EH (cell line): ENCODE measurements at regions not wholly inside any gene's neighbourhood (a gene's known extent, or its start where the extent isn't known, plus 50 kb on each side); places are given as distances from the start of the nearest gene placed in this dataset.
"Not testable (repeated sequence)": the region's sequence is repeated elsewhere in the genome, so short reads cannot be mapped to it uniquely, and the experiment has no call there.

Experiments
- DNase-seq: peaks from one replicate; pipeline ENCODE4 v3.0.0-alpha.2; 2015; ENCODE audit warnings: low read depth

DNA sequence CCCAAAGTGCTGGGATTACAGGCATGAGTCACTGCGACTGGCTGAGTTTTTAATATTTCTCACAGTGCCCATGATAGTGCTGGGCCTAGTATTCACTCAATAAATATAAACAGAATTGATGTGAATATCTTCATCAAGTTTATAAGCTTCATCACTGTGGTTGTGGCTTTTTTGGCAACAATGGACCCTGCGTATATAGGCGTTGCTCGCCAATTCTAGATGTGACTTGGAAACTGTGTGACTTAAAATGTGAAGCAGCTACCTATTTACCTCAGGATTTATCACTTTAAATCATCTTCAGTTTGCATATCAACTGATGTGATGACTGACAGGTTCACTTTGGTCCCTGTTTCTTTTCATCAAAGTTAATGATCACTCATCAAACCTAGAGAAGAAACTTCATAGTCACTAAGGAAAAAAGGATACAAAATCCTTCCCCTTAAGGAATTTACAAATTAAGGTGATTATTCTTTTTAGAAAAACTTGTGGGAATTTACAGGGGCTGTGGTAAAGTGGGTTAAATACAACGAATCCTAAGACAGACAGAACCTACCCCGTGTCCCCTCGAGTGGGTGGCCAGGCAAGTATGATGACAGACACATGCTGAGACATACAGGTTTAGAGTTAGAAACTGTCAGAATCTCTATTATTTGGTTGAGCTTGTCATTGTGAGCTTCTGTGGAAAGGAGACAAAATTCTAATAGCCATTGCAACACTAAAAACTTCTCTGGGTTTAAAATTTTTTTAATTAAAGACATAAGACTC lies 101.3 kb downstream of the AKAP11 start:
- no peak for DNase-seq

DNA sequence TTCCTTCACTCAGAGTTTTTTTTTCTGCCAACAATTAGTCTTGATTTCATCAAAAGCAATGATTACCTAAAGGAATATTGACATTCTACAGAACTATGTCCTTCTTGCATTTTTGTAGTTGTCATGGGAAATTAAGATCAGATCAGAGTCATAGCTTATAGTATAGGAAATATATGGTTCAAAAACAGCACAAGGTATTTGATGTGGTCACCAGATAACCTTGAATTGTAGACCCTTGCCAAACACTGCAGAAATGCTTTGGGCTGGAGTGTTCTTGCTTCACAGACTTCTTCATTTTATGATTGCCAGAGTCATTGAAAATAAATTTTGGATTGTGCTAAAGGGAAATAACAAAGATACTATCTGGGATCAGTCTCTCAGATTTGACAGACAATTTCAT lies 103.7 kb downstream of the AKAP11 start:
- no peak for DNase-seq

DNA sequence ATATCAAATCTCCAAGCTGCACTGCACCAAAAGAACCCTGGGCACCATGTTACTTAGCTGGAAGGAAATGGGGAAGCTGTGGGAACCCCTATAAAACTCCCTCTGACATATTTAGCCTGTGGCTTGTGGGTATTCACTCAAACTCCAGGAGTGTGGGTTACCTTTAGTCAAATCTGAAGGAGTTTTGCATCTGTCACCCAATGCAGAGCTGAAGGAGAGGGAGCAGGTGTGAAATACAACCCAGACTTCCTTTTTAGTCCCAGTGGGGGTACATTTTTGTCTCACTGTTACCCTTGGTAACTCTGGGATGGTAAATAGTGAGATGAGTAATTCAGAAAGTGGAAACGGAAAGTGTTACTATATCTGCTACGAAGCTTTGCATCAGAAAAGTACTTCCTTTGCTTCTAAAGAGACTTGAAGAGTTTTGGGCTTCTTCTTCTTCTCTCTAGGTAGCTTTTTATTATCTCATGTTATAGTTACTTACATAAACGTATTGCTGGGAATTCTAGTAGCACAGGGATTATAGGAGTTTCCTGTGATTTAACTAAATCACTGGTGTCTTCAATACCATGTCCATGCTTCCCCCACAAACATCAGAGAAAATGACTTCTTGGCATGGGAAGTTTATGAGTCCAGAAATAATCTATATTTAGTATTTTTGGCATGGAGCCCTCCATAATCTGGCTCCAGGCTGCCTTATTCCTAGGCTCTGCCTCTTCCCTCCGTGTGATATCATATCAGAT lies 105.9 kb downstream of the AKAP11 start:
- no peak for DNase-seq

DNA sequence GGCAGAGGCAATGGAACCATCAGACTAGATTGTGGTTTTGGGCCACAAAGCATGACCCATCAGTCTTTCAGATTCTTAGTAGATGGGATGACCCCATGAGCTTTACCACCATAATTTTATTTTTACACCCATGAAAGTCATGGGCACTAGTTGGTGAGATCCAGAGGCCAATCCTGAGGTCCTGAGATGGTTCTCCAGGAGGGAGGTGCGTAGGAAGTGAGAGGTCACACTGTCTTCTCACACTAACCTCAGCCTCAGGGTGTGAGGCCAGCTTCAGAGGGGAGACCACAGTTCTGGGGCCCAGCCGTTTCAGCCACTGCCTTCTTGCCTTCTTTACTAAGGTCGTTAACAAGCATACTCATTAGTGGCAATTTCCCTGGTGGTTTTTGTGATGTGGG lies 106.4 kb downstream of the AKAP11 start:
- DNase-seq: no peak

DNA sequence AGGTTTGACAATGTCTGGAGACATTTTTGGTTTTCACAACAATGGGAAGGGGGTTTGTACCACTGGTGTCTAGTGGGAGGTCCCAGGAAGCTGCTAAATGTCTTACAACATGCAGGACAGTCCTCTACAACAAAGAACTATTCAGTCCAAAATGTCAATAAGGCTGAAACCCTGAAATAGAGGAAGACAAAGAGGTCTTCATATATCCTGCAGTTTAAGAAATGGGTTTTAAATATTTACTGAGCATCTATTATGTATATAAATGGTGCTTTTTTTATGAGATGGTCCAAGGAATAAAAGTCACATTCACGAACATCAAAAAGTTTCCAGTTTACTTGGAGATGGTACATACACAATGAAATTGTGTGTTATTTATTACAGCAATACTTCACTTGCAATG lies 107.3 kb downstream of the AKAP11 start:
- DNase-seq: no peak

DNA sequence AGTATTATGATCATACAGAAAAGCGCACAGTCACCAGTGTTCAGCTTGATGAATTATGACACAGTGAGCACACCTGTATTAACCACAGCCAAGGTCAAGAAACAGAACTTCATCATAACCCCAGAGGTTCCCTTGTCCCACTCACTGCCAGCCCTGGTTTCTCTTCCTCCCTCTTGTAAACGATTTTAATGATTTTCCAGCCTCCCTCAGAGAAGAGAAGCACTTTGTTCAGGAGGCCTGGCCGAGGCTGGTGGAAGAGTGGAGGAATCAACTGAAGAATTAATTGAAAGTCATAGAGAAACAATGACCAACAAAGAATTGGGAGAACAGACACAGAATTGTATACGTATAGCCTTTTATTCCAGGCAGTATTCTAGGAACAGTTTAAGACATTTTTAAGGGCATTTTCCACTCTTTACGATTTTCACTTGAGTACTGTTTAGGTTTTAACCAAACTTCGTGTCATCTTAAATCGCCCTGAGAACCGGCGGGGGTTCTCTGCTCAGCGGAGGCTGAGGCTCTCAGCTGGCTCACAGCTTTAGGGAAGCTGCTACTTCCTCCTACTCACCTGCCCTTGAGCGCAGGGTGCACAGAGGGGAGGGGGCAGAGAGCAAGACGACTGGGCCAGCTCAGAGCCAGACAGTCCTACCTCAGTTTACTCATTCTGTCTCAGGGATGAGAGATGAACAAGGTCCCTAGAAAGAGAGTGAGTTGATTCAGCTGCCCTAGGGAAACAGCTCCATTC lies 108.6 kb downstream of the AKAP11 start:
- DNase-seq: no peak

DNA sequence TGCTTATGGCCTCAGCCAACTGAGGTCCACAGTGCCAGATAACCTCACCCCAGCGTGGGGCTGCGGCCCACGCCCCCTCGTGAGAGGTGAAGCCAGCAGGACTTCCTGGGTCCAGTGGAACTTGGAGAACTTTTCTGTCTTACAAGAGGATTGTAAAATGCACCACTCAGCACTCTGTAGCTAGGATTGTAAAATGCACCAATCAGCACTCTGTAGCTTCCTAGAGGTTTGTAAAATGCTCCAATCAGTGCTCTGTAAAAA lies 109.1 kb downstream of the AKAP11 start:
- DNase-seq: no peak

DNA sequence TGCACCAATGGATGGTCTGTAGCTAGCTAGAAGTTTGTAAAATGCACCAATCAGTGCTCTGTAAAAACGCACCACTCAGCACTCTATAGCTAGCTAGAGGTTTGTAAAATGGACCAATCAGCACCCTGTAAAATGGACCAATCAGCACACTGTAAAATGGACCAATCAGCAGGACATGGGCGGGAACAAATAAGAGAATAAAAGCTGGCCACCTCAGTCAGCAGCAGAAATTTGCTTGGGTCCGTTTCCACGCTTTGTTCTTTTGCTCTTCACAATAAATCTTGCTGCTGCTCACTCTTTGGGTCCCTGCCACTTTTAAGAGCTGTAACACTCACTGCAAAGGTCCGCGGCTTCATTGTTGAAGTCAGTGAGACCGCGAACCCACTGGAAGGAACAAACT lies 109.5 kb downstream of the AKAP11 start:
- not testable (repeated sequence) for DNase-seq

DNA sequence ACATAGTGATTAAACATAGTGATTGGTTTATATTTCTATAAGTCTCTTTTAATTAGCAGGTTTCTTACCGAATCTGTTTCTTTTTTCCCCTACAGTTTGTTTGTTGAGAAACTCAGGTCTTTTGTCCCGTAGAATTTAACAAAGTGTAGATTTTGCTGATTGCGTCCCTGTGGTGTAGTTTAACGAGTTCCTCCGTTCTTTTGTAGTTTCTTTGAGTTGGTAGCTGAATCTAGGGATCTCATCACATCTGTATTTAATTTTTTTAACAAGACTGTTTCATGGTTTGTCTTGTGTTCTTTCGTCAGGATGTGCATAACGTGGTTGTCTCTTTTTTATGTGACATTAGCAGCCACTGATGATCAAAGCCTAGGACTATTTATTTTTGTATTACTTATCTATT lies 111.1 kb downstream of the AKAP11 start:
- no peak for DNase-seq

DNA sequence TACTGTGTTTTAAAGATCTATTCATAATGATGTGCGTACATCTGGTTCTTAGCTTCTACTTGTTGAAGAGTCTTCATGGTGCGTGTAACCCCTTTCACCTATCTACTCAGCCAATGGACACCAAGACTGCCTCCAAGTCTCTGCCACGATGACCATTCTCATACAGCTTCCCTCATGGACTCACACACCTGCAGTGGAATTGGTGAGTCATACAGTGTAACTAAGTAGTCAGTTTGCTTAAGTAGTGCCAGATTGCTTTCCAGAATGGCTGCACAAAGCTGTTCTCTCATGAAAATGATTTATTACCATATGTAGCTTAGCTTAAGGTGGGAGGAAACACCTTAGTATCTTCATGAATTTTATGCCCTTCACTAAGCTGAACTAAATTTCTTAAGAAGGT lies 112.3 kb downstream of the AKAP11 start:
- no peak for DNase-seq

DNA sequence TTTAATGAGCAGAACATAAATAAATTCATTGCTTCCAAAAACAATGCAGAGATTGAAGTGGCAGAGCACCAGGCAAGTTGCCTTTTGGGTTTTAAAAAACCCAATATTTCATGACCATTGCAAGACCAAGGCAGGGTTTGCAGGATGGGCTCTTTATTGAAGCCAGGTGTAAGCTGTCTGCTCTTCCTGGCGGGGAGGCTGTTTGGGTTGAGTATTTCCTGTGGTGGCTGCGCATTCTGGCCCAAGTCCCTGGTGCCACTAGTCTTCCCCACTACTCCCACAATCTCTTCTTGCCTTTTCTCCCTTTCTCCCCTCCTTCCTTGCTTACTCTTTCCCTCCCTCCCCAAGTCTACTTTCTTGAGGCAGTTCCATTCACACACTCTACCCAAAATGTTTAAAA lies 116.4 kb downstream of the AKAP11 start:
- no peak for DNase-seq

DNA sequence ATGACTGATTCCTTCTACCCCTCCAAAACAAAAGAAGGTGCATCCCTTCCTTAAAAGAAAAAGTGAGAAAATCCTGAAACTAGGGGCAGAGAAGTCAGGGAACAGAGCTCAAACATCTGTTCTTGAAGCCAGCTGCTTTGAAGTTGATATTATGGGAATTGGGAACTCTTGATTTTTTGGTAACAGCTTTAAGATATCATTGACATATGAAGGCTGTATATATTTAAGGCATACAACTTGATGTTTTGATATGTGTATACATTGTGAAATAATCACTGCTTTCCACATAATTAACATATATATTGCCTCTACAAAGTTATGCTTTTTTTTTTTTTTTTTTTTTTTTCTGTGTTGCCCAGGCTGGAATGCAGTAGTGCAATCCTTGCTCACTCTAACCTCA lies 117.1 kb downstream of the AKAP11 start:
- DNase-seq: no peak

DNA sequence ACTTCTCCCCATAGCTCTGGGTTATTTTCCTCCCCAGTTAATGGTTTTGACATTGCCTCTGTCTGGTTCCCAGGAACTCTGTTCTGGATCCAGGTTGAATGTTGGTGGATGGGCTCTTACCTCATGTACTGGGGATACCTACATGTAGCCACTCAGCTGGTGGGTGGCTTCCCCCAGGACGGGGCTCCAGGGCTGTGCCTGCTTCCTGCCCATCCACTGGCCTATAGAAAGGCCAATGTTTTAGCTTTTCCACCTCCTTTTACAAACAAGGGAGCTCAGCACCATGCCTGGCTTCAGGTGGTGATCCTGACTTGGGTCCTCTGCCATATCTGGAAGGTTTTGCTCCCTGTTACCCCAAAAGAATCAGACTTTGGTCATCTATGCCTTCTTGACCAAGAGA lies 120.2 kb downstream of the AKAP11 start:
- DNase-seq: no peak

DNA sequence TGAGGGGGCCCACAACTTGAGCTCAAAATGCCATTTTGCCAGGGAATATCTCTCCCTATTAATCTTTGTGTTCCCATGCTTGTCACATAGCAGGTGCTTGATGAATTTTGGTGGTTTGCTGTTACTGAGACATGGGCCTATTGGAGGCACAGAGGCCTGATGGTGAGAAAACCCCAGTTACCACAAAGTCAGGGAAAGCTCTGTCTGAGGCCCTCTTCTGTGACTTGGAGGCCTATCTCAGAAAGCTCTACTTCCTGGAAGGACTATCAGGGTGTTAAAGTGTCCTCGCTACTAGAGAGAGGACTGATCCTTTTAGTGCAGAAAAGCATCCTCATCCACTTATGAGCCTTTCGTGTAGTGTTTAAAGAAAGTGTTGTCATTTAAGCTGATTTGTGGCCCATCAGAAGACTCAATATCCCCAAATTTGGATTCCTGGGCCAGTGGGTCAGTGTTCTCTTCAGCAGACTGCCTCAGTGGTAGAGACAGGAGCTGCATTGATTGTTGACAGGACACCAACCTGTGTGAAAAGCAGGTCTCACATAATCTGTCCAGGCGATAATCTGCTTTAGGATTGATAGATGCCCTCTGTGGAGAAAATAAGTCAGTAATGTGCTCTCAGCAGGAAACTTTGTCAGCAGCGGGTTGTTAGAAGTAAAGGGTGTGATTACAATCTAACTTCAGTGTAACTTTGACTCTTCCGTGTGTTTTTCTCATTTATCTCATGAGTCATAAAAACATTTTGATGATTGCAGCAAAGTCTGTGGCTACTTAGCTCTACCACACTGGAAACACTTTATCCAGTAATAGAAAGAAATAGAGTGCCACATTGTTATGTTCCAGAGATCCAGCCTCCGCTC lies 121.0 kb downstream of the AKAP11 start:
- DNase-seq: no peak

DNA sequence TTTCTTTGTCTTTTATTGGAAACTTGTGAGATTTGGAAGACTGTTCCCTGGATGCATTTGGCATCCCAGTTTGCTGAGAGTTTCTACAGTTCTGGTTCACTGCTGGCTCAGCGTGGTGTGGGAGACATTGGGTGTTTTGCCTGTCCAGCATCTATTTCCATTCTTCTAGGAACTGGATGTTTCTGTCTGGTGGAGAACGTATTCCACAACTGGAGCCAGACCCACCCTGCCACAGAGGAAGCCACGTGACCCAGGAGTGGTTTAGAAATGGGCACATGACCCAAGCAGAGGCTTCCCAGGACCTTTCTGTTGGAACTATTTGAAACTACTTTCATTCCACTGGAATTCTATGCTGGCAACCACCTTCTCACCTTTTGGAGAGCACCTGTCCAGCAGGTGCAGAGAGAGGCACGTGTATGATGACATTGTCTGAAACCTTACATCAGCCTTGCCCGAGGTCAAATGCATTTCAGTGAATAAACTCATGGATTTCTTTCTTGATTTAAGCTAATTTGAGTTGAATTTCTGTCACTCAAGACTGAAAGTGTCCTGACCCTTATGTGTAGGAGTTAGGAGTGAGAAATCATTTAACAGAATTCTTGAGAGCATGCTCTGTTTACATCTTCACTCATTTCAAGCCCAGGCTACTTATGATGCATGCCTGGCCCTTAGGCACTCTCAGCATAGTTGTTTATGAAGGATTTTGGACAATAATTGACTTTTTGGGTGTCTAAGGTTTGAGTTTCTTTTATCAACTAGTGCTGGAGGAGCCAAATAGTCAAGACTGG lies 121.8 kb downstream of the AKAP11 start:
- no peak for DNase-seq

DNA sequence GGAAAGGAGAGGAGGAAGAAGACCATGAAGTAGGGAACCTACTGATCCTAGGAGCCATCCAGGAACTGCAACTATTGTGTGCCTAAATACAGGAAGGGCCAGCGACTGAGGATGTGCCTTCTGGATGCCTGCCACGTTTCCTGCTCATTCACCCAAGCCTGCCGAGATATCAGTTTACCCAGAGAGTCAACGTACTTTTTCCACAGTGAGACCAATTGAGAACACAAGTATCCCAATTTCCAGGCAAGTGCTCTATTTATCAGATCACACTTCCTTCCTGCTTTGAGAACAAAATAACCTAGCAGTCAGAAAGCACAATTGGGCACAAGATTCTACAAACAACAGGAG lies 122.4 kb downstream of the AKAP11 start:
- no peak for DNase-seq

DNA sequence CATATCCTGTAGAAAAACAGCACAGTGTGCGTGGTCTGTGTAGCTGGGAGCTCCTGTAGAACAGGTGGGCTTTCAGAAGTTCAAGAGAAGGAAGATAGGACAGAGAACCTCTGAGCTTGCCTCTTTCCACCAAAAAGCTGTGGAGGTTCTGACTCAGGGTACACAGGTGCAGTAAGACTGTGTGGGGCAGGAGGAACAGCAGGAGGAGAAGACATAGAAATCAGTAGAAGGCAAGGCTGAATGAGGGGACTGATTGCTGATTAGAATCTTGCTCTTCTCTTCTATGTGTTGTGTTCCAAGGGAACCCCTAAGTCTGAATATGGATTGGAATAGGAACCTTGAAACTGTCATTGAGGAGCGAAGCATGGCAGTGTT lies 122.7 kb downstream of the AKAP11 start:
- no peak for DNase-seq

DNA sequence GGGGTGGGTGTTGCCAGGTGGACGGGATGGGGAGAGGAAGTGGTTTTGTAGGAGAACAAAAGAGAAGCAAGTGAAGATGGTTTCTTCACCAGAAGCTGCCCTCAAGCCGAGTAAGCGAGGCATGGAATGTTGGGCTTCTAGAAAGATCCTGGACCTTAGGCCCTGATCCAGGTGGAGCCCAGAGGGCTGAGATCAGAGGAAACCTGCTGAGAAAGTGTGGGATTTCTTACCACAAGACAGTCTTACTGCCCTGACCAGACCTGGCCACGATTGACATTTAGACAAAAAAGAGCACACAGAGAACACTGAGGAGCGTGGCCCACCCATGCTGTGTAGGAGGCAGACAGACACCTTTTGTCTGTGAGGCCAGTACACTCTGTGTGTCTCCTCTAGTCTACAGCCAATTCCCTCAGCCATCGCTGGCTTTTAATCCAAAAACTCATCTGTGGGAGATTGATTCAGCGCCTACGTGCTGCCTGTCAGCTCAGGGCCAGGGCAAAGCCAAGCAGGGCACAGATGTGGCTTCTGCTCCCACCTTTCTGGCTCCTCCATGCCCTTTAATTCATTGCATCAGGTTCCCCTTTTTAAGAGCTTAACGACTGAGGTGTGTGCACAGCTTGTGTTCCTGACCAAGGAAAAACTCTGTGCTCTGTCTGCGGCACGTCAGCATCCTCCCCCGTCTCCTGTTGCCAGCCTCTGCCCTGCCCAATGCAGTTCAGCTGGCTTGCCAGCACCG lies 123.3 kb downstream of the AKAP11 start:
- no peak for DNase-seq

DNA sequence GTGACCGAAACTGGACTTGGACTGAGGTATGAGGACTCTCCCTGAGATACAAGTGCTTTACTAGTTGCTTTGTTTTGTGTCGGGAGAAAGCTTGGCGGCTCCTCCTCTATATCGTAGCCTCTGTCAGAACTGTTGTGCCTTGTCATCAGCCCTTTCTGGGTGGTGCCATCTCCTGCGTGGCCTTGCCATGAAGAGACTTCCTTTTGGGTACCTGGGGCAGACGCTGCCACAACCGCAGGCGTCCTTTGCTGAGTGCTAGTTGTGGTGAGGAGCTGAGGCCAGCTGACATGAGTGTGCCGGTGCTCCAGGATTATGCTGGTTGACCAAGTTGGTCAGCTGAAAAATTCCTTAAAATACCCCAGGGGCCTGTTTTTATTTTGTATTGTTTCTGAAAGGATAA lies 124.5 kb downstream of the AKAP11 start:
- DNase-seq: no peak

DNA sequence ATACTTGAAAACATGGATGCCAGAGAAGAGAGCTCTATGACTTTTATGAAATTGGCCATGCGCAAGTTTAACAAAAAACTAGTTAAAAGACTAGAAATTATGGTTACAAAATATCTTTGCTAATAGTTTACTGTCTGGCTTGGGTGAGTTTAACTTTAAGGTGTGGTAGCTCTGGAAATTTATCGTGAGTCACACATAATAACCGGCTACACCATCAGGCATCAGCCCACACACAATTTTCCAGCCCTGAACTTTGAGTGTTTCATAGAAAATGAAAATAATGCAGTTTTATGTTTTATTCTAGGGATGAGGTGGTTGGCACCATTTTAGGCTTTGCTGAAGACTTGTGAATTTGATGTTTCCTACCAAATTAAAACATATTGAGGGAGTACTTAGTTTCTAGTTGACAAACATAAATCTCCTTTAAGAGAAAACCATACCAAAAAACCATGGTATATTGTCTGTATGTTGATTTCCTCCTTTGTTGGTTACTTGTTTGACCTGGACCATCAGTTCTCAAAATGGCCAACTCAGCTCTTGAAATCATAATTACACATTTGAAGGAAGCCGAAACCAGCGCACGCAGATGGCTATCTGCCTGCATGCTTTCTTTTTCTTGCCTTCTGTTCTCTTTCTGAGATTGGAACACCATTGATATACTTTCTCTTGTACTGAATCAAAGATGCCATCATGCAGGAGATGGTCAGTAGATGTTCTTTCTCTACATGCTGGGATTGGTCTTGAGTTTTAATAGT lies 125.1 kb downstream of the AKAP11 start:
- DNase-seq: no peak
